SK-N-MC (cell line): ENCODE measurements at regions not wholly inside any gene's neighbourhood (a gene's known extent, or its start where the extent isn't known, plus 50 kb on each side); places are given as distances from the start of the nearest gene placed in this dataset.

ENCODE experiments used
- EZH2 ChIP-seq: fragments of 200-600 bp; sonication (generic); IDR thresholded peaks from one replicate; pipeline ENCODE4 v1.6.1; 2017; ENCODE audit warnings: antibody characterized with exemption
- POLR2AphosphoS5 ChIP-seq: IDR thresholded peaks from 2 replicates; pipeline ENCODE4 v1.6.1; 2012; ENCODE audit warnings: mild to moderate bottlenecking, low read depth, low read length, borderline replicate concordance

GRCh38 chr13:79703772-79704171 is 222.8 kb downstream of the NDFIP2 start:
- TF ChIP-seq EZH2 (no peak), POLR2AphosphoS5 (no peak)
